SHP77 treated with DMSO at 0.1 percent for 48 hours (cell line): ENCODE measurements at regions not wholly inside any gene's neighbourhood (a gene's known extent, or its start where the extent isn't known, plus 50 kb on each side); places are given as distances from the start of the nearest gene placed in this dataset.

ENCODE experiments used
- DNase-seq: peaks from one replicate; lab custom pipeline; 2025; lab: John Stamatoyannopoulos, UW

DNA sequence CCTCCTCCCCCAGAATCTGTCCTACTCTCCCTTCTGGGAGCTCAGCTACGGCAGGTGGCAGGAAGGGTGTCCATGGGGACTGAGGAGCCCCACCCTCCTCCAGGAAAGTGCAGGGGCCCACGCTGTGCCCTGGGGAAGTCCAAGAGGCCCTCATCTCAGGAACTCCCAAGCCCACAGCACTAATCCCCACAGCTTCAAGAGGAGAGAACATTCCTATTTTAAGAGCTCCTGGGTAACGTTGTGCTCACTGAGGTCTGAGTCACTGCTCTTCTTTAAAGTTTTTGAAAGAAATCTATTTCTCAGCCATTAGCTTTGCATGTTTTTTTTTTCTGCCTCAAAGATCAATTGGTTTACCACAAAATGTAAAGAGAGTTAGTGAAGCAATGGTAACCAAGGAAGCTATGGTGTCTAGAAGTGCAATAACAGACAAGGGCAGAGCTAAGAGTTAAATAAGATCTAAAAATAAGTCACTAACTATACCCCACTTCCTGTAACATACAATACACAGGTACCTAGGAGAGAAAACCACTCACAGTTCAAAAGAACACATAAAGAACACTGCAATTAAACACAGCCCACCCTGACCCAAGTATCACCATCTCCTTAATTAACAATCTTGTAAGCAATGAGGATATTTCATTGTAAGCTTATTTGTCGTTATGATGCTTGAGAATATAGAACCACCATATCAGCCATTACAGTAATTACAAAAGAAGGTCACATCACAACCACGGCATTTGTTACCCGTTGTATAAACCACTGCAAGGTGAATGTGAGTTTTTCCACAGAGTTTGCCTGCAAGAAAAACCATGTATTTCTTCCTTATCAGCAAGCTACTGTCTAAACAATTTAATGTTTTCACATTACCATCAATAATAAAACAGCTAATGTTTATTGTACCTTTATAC, 382.3 kb upstream of the SLC30A5 start:
- no peak for DNase-seq

DNA sequence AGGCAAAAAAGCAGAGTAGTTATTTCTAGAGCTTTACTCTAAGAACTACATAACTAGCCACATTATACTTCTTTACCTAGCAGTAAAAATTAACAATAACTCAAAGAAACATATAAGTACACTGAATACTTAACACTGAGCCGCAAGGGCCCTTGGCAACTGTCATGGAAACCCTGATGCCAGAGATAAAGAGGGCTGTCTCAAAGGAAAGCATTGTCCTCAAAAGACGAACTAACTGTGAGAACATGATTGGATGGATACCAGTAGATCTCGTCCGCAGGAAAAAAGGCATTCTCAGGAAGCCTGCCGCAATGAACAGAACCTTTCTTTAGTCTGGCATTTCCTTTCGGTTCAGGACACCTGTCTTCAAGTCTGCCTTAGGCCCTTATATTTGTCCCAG, 379.0 kb upstream of the SLC30A5 start:
- no peak for DNase-seq

DNA sequence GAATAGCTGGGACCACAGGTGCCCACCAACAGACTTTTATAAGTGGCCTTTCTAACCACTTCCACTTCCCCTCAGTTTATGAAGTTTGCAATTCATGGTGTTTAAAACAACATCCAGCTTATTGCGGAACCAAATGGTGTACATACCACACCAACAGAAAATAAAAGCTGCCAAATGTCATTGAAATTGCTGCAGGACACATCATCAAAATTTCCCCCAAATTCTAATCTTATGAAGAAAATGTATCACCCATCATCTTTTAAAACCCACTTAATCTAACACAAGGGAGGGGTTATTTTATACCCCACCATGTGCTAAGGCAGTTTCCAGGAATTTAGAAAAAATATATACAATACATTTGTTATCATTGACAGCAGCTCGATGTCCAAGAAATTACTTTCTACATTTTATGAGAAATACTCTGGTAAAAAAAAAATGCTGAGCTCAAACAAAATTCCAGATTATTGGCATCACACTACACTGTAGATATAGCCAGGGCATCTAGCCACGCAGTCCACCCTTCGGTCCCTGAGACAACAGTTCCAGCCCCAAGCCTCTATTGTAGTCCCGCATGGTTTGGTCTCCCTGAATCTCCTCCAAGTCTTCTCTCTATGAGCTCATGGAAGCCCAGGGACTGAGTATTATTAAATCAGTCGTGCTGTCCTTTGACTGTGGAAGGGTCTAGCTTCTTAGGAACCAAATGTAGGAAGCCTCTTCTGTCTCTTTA, 372.8 kb upstream of the SLC30A5 start:
- no peak for DNase-seq

DNA sequence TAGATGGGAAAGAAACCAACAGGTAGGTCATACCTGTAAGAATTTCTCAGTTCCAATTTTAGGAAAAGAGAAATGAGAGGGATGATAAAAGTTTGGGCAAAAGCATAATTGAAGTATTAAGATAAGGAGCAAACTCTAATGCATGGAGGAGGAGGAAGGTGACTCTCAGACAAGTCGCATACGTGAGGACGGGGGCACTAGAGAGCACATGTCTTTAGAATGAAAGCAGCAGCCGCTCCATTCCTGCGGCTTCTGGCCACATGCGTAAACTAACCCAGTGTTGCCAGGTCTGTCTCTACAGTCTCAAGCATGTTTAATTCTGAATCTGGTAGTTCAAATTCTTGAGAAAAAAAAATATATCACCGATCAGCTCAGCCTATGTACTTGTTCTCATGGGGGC, 371.5 kb upstream of the SLC30A5 start:
- DNase-seq: no peak

DNA sequence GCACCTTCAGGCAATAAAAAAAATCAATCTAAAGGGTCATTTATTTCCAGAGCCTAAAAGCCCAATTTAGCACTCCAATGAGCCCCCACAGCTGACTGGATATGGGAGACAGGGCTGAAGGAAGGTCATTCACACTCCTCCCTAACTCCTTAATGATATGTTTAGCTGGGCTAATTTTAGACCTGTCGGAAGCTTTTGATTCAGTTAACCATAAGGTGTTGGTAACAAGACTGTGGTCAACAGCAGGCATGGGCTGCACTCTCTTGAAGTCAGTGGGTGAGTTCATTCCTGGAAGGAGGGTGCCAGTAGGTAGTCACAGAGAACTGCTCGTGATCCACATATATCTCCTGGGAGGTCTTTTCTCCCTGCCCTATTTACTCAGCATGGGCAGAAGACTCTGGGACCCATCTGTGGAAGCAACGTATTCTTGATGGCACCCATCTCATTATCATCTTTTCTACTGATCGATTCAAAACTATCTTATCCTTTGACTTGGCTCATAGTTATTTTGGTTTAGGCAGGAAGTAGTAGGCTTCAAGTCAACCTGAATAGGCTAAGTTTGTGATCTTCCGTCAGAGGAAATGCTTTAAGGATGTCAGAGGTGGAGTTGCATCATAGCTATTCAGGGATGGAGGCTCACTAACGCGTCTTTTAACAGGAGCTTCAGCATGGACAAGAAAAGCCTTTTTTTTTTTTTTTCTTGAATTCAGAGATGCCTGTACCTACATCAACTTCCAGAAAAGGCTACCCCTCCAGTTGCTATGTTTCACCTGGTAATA, 367.7 kb upstream of the SLC30A5 start:
- no peak for DNase-seq

DNA sequence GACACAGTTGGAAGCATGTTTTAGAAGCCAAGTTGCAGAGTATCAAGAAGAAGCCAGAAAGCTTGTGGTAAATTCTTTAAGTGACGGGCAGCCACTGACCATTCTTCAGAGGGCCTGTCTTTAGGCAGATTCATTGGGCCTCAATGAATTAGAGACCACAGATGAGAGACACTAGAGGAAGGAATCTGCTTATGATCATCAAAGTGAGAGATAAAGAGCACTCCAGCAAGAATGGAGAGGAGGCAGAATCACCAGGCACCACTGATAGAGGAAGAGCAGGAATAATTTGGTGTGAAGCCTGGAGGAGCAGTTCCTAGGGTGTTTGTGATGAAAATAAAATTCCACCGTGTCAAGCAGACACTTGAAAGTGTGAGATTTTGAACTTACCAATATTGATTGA, 365.9 kb upstream of the SLC30A5 start:
- no peak for DNase-seq

DNA sequence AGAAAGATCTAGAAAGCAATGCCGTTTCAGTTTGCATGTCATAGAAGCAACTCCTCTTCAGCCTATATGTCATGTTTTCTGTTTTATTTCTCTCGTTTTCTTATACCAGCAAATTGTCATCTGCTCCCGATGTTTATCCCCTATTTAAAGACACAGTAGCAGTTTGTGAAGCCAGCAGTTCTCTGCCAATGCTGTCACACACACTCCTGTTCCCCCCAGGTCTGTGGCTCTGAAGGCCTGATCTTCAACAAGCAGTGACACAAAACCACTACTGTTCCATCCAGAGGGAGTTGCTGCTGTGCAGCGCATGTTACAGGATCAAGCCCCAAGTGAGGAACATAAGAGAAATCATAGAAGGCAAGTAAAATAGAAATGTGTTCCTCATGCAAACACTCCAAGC, 364.1 kb upstream of the SLC30A5 start:
- no peak for DNase-seq

DNA sequence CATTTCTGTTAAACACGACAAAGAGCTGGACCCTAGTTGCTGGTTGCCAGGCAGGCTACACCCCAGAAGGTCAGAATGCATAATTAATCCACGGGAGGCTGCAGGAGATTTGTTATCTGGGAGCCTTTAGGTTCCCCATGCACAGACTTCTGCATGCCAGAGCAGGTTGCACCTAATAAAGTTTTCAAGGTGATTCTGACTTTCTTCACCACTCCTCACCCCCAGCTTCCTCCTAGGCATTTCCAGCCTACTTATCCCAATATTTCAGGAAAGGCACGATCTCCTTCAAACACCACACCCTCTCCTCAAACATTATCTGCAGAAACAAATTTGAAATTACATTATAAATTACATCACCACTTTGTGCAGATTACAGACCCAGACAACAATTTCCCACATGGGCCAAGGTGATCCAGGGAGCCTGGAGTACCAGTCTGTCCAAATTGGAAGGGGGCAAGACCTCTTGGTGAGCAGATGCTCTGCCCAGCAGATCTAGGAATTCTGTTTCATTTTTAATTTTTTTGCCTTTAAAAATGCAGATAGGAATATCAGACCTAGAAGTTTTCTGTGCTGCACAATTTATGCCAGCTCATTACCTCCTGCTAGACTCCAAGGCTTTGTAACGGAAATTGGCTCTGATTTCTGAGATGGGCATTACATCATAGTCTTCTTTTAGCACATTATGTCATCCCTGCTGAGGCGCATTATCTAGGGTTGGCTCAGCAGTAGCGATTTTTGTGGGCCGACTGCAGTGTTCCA, 363.4 kb upstream of the SLC30A5 start:
- DNase-seq: peak; percentile 43

DNA sequence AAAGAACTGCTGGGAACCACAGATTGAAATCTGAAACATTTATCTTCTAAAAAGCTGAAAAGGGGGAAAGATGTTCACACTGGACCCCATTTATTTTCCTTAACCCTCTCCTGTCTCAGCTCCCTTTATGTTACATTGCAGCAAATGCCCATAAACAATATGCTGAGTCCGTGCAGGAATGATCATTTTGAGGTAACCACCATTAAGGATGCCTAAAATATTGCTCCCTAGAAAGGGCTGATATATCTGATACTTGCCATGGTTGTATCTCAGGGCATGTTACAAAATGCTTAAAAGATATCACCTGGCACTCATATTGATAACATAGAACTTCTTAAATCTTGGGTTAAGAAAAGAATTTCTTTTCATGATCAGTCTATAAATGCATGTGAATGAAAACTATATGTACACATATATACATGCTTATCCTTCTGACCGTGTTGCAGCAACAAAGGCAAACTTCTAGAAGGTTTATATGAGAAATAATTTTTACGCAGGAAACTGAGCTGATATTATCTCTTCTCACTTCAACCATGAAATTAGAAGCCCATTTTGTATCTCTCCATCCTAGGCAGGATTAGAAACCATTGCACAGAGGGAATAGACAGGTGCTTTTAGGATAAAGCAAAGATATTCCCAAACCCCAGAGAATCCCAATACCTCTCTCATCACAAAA, 362.7 kb upstream of the SLC30A5 start:
- DNase-seq: no peak

DNA sequence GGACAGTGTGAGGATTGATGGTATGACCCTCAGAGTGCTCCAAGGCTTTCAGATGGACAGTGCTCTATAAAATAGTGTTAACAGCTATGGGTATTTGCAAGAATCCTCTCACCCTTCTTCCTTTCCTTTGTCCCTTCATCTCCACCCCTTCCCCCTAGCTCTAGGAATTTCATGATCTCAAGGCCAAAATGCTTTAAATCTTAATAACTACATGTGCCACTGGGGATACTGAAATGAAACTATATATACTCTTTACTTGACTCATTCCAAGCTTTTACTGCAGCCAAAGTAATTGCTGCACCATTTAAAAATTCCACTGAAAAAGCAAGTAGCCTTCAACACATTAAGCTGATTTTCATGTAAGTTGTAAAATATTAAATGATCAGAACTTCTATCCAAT, 361.6 kb upstream of the SLC30A5 start:
- no peak for DNase-seq

DNA sequence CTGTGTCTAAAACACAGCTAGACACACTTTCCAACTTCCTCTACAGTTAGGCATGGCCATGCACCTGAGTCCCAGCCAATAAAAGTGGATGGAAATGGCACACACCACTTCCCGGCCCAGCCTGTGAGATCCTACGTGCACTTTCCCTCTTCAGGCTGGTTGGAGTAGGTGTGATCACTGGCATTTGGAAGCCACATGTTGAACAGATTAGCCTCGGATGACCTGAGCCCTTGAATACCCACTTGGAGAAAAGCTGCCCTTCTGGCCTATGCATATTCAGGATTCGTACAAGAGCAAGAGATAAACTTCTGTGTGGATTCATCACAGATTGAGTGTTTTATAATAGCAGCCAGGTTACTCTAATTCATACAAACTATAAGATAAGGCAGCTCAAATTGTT, 359.0 kb upstream of the SLC30A5 start:
- DNase-seq: no peak

DNA sequence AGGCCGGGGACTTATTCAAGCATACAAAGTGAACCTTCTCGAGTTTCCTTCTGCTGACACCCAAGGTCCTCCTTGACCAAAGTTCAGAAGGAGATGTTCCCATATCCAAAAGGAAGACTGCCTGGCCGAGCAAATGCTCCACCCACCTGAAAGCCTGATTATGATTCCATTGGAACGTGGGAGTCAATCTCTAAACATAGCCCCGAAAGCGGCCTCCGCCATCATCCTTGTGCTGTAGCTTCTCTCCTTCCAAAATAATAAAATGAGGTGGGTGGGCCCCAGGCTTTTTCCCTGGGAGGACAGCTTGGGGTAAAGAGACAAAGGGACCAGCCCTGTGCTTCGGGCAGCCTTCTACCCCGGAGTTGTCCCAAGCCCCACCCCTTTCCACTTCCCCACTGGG, 355.6 kb upstream of the SLC30A5 start:
- no peak for DNase-seq

DNA sequence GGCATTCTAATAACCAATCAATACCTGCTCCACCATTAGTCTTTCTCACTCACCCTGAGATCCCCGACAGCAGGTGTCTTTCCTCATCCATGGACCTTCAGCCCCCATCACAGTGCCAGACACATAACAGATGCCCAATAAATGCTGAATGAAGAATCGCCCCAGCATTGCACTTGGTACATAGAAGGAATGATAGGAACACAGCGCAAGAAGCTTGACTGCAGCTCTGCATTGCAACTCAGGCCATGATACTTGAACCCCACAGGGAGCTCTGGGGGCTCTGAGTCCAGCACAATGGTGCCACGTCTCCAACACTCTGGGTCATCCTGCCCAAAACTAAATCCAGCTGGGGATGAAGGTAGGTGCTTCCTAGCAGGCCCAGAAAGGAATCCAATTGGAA, 355.0 kb upstream of the SLC30A5 start:
- no peak for DNase-seq

DNA sequence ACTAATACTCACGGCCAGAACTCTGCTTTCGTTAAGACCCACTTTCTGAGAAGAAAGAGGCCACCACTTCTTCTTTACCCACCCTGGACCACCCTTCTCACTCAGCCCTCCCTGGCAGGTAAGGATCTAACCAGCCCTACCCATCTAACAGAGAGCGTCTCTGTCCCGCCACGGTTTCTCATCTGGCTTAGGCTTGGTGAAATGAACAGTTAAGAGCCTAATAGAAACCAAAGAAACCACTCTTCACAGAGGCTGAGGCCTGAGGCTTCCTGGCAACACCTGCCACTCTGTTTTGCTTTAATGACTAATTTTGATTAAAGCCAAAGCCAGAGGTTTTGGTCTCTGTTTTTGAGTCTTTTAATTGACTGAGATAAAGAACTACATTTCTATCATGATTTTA, 354.1 kb upstream of the SLC30A5 start:
- DNase-seq: no peak

DNA sequence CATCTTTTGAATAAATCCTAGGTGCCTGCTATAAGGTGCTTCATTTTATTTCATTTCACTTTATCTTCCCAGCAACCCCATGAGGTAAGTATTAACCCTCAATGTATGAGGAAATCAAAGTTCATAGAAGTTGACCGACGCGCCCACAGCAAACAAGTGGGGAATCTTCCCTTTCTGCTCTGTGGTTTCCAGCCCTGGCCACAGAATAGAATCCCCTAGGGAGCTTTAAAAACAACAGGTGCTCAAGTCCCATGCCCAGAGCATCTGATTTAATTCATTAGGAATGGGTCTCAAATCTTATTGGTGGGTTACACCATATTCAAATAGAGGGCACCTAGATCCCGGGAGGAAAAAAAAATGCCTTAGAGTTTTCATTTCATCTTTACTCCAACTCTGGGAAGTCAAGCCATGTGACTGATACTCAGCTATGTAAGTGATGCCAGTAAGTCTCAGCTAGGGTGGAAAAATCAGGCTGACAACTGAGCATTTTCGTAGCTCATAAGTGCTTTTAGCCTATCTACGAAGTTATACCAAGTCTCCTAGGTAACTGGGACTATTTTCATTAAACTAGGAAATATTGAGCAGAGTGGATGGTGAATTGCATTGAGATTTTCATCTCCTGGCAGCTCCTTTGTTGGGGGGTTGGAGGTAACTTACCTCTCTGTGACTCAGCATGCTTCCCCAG, 353.4 kb upstream of the SLC30A5 start:
- no peak for DNase-seq

DNA sequence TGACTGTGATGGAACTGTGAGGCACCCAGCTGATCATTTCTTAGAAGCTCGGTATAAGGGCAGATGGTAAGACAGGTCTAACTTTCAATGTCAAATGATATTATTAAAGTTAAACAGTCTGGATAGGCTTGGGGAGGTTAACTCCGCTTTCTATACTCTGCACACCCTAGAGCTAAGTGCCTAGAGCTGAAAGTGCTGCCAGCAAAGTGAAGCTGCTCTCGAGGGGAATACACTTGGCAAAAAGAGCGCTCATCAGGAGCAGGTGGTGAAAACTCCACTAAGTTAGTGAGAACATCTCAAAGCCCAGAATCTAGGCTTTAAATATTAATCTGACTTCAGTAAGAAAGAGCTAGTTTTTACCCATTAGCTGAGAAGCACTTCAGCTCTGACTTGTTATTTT, 349.6 kb upstream of the SLC30A5 start:
- DNase-seq: no peak

DNA sequence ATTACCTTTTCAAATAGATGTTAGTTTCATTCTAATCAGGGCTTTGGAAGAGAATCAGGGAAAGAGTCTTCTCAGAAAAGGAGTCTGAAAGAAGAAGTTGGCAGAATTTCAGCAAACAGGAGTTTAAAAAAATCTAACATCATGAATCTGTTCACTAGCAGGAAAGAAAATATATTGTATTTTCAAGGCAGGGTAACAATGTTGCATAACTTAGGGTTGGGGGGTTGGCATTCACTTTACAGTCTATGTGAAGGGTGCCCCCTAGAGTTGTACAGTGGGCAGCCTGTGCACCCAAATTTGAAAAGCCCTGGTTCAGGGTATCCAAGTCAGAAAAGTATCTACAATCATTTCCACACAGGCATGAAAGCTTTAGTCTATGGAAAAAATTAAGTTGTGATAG, 348.4 kb upstream of the SLC30A5 start:
- DNase-seq: no peak

DNA sequence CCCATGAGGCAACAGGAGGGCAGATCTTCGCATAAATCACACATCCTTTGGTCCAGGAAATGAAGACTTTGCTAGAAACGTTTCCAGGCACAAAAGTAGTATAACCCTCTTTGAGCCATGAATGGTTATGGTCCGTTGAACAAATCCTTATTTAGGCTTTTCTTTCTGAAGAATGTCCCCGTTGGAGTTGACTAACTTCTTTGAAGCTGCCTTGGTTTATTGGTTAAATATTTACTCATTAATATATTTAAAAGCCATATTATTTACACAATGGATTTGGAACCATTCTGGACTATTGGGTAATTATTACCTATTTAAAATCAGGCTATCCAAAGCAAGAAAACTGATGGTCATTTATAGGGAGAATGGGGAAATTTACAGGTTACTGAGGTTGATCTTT, 347.6 kb upstream of the SLC30A5 start:
- DNase-seq: no peak

DNA sequence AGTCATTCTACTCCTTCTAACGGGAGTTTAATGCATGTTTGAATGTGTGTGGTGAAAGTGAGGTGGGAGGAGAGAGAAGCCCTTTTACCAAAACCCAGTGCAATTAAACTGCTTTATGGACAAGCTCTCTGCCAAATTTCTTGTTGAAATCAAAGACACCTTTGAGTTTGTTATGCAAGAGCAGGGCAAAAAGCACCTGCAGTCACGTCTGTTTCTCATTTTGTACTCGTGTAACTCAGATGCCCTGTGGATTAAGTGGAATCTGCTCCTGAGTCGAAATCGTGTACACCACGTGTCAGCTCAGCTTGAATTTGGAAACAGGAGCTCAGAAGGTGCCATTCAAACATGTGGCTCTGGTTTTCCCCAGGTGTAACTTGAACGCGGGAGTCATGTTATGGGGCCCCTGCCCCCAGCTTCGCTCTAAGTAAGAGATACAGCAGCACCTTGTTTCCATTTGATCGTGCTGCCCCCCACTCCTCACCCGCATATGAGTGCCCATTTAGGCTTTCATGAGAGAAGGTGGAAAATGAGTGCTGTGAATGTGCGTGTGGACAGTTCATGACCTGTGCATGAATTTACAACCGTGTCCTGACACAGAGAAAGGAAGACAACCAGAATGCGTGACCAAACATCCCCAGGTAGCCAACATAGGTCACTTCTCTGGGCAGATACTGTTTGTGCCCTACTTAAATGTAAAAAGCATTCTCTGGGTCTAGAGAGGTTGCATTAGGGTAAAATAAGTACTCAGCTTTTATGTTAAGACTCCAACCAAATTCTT, 347.0 kb upstream of the SLC30A5 start:
- no peak for DNase-seq

DNA sequence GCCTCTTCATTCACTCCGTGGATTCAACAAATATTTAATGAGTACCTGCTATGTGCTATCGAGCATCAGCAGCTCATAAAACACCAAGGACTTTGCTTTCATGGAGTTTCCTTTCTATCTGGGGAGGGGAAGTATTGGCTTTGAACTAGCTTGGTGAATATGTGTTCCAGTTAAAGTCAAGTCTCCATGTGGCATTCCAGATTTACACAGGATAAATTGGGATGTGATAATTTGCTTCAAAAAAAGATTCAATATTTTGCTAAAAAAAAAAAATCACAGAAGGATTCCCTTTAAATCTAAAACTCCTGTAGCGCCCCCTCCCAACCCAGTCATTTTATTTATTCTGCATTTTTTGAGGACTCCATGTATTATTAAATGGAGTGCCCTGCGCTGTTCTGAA, 346.3 kb upstream of the SLC30A5 start:
- DNase-seq: no peak
